GM12875 (cell line): ENCODE measurements at regions not wholly inside any gene's neighbourhood (a gene's known extent, or its start where the extent isn't known, plus 50 kb on each side); places are given as distances from the start of the nearest gene placed in this dataset.

ENCODE experiments used
- H3K4me3 ChIP-seq: one replicate; pipeline ENCODE4 v1.5.1; 2011; ENCODE audit warnings: low read depth, low read length, control low read depth
- CTCF ChIP-seq: IDR thresholded peaks from 2 replicates; pipeline ENCODE4 v1.5.1; 2011; ENCODE audit warnings: low read depth, mild to moderate bottlenecking, control low read depth, inconsistent platforms, low read length, moderate library complexity, borderline replicate concordance; ENCODE audit not compliant: insufficient read depth

- no peak for TF ChIP-seq CTCF
- no peak overlapping the region for H3K4me3 ChIP-seq
Observed at GRCh38 chr12:78331753-78332152, 501.1 kb downstream of the NAV3 start.

- no peak for TF ChIP-seq CTCF
Observed at GRCh38 chr12:78338054-78338785, 507.5 kb downstream of the NAV3 start.

GRCh38 chr12:78340406-78340805, 509.7 kb downstream of the NAV3 start:
- TF ChIP-seq CTCF = no peak

More at GRCh38 chr12:78338054-78338785, 507.5 kb downstream of the NAV3 start:
- H3K4me3 ChIP-seq = no peak overlapping the region

GRCh38 chr12:78343657-78344056, 513.0 kb downstream of the NAV3 start:
- no peak overlapping the region for H3K4me3 ChIP-seq
- TF ChIP-seq CTCF = no peak

More at GRCh38 chr12:78340406-78340805, 509.7 kb downstream of the NAV3 start:
- H3K4me3 ChIP-seq = no peak overlapping the region

GRCh38 chr12:78359520-78359919, 505.1 kb upstream of the SYT1 start:
- H3K4me3 ChIP-seq = no peak overlapping the region
- TF ChIP-seq CTCF = no peak

- no peak overlapping the region for H3K4me3 ChIP-seq
- TF ChIP-seq CTCF = no peak
Observed at GRCh38 chr12:78361683-78362082, 502.9 kb upstream of the SYT1 start.

- no peak overlapping the region for H3K4me3 ChIP-seq
- no peak for TF ChIP-seq CTCF
Observed at GRCh38 chr12:78371284-78371683, 493.3 kb upstream of the SYT1 start.
